ENCODE measurements at regions not wholly inside any gene's neighbourhood (a gene's known extent, or its start where the extent isn't known, plus 50 kb on each side); places are given as distances from the start of the nearest gene placed in this dataset.

- H3K9ac ChIP-seq (ENCODE audit: low read depth, low read length), result no peak overlapping the region
- H3K4me2 ChIP-seq (ENCODE audit: low read length), result no peak overlapping the region
- no peaks in the 10 kb centered on the region for H3K9me3 ChIP-seq (replicated peaks; ENCODE audit: low read length)
- no peak overlapping the region for H3K4me3 ChIP-seq (ENCODE audit: low read length)
- no peaks in the 10 kb centered on the region for H3K36me3 ChIP-seq (ENCODE audit: insufficient read depth, low read length)
- no peaks in the 10 kb centered on the region for H3K27me3 ChIP-seq (ENCODE audit: control insufficient read depth, insufficient read depth, low read length)
- H3K4me1 ChIP-seq (ENCODE audit: control insufficient read depth, insufficient read depth, low read length), result no peaks in the 10 kb centered on the region
These were observed 243.2 kb upstream of the ZC3H12C start for GRCh38 chr11:109849946-109850345.

DNA sequence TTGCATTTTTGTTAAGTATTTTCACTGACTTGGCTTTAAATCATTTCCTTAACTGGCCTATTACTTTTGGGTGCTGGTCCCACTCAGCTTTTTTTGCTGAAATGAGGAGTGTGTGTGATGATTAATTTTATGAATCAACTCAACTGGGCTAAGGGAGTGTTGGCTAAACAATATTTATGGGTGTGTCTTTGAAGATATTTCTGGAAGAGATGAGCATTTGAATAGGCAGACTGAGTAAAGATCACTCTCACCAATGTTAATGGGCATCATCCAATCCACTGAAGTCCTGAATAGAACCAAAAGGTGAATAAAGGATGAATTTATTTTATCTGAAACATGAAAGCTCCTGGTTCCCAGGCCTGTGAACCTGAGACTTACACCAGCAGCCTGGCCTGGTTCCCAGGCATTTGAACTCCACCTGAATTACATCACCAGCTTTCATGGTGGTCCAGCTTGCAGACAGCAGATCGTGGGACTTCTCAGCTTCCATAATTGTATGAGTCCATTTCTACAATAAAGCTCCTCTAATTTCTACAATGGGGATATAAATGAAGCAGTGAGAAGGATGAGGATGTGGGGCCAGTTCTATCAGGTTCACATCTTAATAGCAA, 241.3 kb upstream of the ZC3H12C start:
- no peak overlapping the region for H3K4me3 ChIP-seq (ENCODE audit: low read length)
- no peaks in the 10 kb centered on the region for H3K4me1 ChIP-seq (ENCODE audit: control insufficient read depth, insufficient read depth, low read length)
- no peaks in the 10 kb centered on the region for H3K27me3 ChIP-seq (ENCODE audit: control insufficient read depth, insufficient read depth, low read length)
- no peaks in the 10 kb centered on the region for H3K36me3 ChIP-seq (ENCODE audit: insufficient read depth, low read length)
- no peak overlapping the region for H3K4me2 ChIP-seq (ENCODE audit: low read length)
- no peak overlapping the region for H3K9ac ChIP-seq (ENCODE audit: low read depth, low read length)
- H3K9me3 ChIP-seq (replicated peaks; ENCODE audit: low read length), result no peaks in the 10 kb centered on the region

DNA sequence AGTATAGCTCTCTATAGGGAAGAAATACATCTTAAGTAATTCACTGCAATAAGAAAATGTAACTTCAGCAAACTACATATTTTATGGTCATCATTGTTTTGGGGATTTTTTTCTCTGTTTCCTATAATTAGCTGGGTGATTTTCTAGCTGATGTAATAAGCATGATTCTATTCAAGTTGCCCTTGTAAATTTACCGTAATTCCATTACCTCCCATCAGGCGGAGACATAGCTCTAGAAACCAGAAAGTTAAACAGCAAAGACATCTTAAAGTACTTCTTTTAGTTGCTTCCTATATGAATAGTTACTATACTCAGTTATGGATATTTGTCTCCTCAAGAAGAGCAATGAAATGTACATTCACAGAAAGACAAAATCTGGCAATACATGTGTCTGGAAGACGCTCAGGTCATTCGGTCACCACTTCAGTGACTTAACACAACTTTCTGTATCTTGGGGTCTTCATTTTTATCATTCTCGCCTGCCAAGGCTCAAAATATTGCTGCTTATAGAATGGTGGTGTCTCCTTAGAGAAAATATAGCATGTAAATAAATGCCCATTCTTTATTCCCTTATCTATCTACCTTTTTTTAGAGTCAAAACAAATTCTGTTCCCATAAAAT, 239.9 kb upstream of the ZC3H12C start:
- H3K36me3 ChIP-seq (ENCODE audit: insufficient read depth, low read length), result no peaks in the 10 kb centered on the region
- no peak overlapping the region for H3K4me3 ChIP-seq (ENCODE audit: low read length)
- no peak overlapping the region for H3K4me2 ChIP-seq (ENCODE audit: low read length)
- H3K27me3 ChIP-seq (ENCODE audit: control insufficient read depth, insufficient read depth, low read length), result no peaks in the 10 kb centered on the region
- H3K9ac ChIP-seq (ENCODE audit: low read depth, low read length), result no peak overlapping the region
- H3K4me1 ChIP-seq (ENCODE audit: control insufficient read depth, insufficient read depth, low read length), result no peaks in the 10 kb centered on the region
- no peaks in the 10 kb centered on the region for H3K9me3 ChIP-seq (replicated peaks; ENCODE audit: low read length)

DNA sequence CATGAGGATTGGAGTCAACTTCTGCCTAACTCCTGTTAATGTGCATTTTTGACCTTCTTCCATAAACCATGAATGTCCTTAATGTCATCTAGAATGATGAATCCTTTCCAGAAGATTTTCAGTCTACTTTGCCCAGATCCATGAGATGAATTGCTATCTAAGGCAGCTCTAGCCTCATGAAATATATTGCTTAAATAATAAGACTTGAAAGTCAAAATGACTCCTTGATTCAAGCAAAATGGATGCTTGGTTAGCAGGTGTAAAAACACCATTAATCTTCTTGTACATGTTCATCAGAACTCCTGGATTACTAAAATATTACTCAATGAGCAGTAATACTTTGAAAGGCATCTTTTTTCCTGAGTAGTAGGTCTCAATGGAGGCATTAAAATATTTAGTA, 238.5 kb upstream of the ZC3H12C start:
- H3K4me1 ChIP-seq (ENCODE audit: control insufficient read depth, insufficient read depth, low read length), result no peaks in the 10 kb centered on the region
- H3K4me2 ChIP-seq (ENCODE audit: low read length), result no peak overlapping the region
- no peaks in the 10 kb centered on the region for H3K9me3 ChIP-seq (replicated peaks; ENCODE audit: low read length)
- H3K27me3 ChIP-seq (ENCODE audit: control insufficient read depth, insufficient read depth, low read length), result no peaks in the 10 kb centered on the region
- no peaks in the 10 kb centered on the region for H3K36me3 ChIP-seq (ENCODE audit: insufficient read depth, low read length)
- H3K9ac ChIP-seq (ENCODE audit: low read depth, low read length), result no peak overlapping the region
- H3K4me3 ChIP-seq (ENCODE audit: low read length), result no peak overlapping the region

GRCh38 chr11:109856928-109857327, 236.3 kb upstream of the ZC3H12C start:
- H3K36me3 ChIP-seq (ENCODE audit: insufficient read depth, low read length), result no peaks in the 10 kb centered on the region
- H3K9ac ChIP-seq (ENCODE audit: low read depth, low read length), result no peak overlapping the region
- H3K4me1 ChIP-seq (ENCODE audit: control insufficient read depth, insufficient read depth, low read length), result no peaks in the 10 kb centered on the region
- H3K4me3 ChIP-seq (ENCODE audit: low read length), result no peak overlapping the region
- H3K27me3 ChIP-seq (ENCODE audit: control insufficient read depth, insufficient read depth, low read length), result no peaks in the 10 kb centered on the region
- H3K9me3 ChIP-seq (replicated peaks; ENCODE audit: low read length), result no peaks in the 10 kb centered on the region
- no peak overlapping the region for H3K4me2 ChIP-seq (ENCODE audit: low read length)

DNA sequence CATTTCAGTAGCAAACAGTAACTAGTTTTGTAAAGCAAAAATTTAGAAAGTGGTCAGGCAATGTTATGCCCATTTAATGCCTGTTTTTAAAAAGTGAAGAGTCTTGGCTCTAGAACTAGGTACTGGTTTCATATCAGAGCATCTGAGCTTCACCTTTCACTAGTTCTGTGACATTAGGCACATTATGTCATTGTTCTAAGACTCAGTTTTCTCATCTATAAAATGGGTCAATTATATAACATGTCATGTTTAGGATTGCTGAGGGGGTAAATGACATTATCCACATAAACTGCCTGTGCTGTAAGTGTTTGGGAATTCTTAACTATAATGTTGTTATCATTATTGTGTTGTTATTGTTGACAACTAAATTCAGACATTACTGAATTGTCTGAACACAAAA, 235.6 kb upstream of the ZC3H12C start:
- Histone ChIP-seq H3K9ac (ENCODE audit: low read depth, low read length) (no peak overlapping the region), H3K4me1 (ENCODE audit: control insufficient read depth, insufficient read depth, low read length) (no peaks in the 10 kb centered on the region), H3K9me3 (replicated peaks; ENCODE audit: low read length) (no peaks in the 10 kb centered on the region), H3K27me3 (ENCODE audit: control insufficient read depth, insufficient read depth, low read length) (no peaks in the 10 kb centered on the region), H3K36me3 (ENCODE audit: insufficient read depth, low read length) (no peaks in the 10 kb centered on the region), H3K4me2 (ENCODE audit: low read length) (no peak overlapping the region), H3K4me3 (ENCODE audit: low read length) (no peak overlapping the region)

GRCh38 chr11:109858152-109858551, 235.0 kb upstream of the ZC3H12C start:
- no peak overlapping the region for H3K9ac ChIP-seq (ENCODE audit: low read depth, low read length)
- H3K36me3 ChIP-seq (ENCODE audit: insufficient read depth, low read length), result no peaks in the 10 kb centered on the region
- no peaks in the 10 kb centered on the region for H3K4me1 ChIP-seq (ENCODE audit: control insufficient read depth, insufficient read depth, low read length)
- no peaks in the 10 kb centered on the region for H3K9me3 ChIP-seq (replicated peaks; ENCODE audit: low read length)
- H3K27me3 ChIP-seq (ENCODE audit: control insufficient read depth, insufficient read depth, low read length), result no peaks in the 10 kb centered on the region
- no peak overlapping the region for H3K4me2 ChIP-seq (ENCODE audit: low read length)
- H3K4me3 ChIP-seq (ENCODE audit: low read length), result no peak overlapping the region

DNA sequence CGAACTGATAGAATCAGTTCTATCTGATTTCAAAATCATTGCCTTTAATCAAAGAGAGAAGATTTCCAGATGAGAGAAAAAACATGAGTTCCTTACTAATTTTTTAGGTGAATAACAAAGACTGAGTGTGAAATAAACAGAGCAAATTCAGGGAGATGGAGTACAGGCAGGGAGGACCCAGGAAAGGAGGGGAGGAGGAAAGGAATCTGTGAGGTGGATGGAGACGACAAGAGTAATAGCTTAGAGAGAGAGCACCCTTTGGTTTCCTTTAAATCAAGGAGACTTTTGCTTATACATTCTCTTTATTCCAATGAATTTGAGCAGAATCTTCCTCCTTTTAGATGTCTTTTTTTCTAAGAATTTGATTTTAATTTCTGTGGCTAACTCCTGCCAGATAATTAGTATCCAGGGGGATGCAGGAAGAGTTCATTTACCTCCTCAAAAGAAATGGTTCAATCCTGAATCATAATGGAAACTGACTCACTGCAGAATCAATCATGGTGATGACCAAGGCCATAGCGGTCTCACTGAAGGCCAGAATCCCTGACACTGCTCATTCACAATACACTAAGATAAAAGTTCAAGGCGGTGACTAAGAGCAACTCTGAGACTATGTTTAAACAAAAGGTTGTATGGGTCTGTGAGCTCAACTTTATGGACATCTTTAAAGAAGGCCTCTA, 234.0 kb upstream of the ZC3H12C start:
- Histone ChIP-seq H3K27me3 (ENCODE audit: control insufficient read depth, insufficient read depth, low read length) (no peaks in the 10 kb centered on the region), H3K9ac (ENCODE audit: low read depth, low read length) (no peak overlapping the region), H3K36me3 (ENCODE audit: insufficient read depth, low read length) (no peaks in the 10 kb centered on the region), H3K4me3 (ENCODE audit: low read length) (no peak overlapping the region), H3K4me2 (ENCODE audit: low read length) (no peak overlapping the region), H3K9me3 (replicated peaks; ENCODE audit: low read length) (no peaks in the 10 kb centered on the region), H3K4me1 (ENCODE audit: control insufficient read depth, insufficient read depth, low read length) (no peaks in the 10 kb centered on the region)

- Histone ChIP-seq H3K4me3 (ENCODE audit: low read length) (no peak overlapping the region), H3K9ac (ENCODE audit: low read depth, low read length) (no peak overlapping the region), H3K27me3 (ENCODE audit: control insufficient read depth, insufficient read depth, low read length) (no peaks in the 10 kb centered on the region), H3K9me3 (replicated peaks; ENCODE audit: low read length) (no peaks in the 10 kb centered on the region), H3K4me2 (ENCODE audit: low read length) (no peak overlapping the region), H3K36me3 (ENCODE audit: insufficient read depth, low read length) (no peaks in the 10 kb centered on the region), H3K4me1 (ENCODE audit: control insufficient read depth, insufficient read depth, low read length) (no peaks in the 10 kb centered on the region)
These were observed 230.4 kb upstream of the ZC3H12C start for GRCh38 chr11:109862835-109863234.

GRCh38 chr11:109864151-109864661, 229.0 kb upstream of the ZC3H12C start:
- no peaks in the 10 kb centered on the region for H3K9me3 ChIP-seq (replicated peaks; ENCODE audit: low read length)
- H3K4me2 ChIP-seq (ENCODE audit: low read length), result no peak overlapping the region

DNA sequence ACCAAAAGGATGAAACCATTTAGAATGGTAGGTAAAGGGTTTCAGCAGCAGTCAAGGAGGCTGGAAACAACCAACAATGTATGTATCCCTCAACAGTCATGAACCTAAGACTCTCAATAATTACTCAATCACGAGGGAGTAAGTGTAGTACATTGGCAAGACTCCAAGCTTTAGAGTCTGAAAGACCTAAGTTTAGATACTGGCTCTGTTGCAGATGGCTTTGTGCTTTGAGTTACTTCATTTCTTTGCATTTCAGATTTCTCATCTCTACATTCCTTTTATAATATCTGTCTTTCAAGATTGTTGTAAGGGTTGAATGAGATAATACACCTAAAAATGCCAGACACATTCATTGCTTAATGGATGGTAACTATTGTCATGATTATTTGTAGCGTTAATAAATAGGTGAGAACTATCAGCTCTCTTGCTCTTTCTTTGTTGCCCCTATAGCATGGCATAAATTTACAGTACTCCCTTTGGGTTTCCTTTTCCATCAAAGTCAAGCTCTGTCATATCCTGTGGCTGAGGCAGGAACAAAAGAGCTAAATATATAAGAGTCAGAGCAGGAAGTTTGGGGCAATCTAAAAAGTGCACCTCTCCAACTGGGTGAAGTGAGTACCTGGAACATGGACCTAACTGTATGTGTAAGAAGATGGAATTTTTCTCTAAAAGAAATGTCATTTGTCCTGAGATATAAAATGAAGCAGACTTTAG, 228.2 kb upstream of the ZC3H12C start:
- Histone ChIP-seq H3K9ac (ENCODE audit: low read depth, low read length) (no peak overlapping the region), H3K9me3 (replicated peaks; ENCODE audit: low read length) (no peaks in the 10 kb centered on the region), H3K4me1 (ENCODE audit: control insufficient read depth, insufficient read depth, low read length) (no peaks in the 10 kb centered on the region), H3K27me3 (ENCODE audit: control insufficient read depth, insufficient read depth, low read length) (no peaks in the 10 kb centered on the region), H3K36me3 (ENCODE audit: insufficient read depth, low read length) (no peaks in the 10 kb centered on the region), H3K4me3 (ENCODE audit: low read length) (no peak overlapping the region), H3K4me2 (ENCODE audit: low read length) (no peak overlapping the region)

More at GRCh38 chr11:109864151-109864661, 229.0 kb upstream of the ZC3H12C start:
- Histone ChIP-seq H3K36me3 (ENCODE audit: insufficient read depth, low read length) (no peaks in the 10 kb centered on the region), H3K4me3 (ENCODE audit: low read length) (no peak overlapping the region), H3K27me3 (ENCODE audit: control insufficient read depth, insufficient read depth, low read length) (no peaks in the 10 kb centered on the region), H3K9ac (ENCODE audit: low read depth, low read length) (no peak overlapping the region), H3K4me1 (ENCODE audit: control insufficient read depth, insufficient read depth, low read length) (no peaks in the 10 kb centered on the region)
